Liver (tissue), 8 donors: ENCODE measurements at regions not wholly inside any gene's neighbourhood (a gene's known extent, or its start where the extent isn't known, plus 50 kb on each side); places are given as distances from the start of the nearest gene placed in this dataset.

Experiments
- DNase-seq: peaks from one replicate; pipeline ENCODE4 v3.0.0-alpha.2; 2017; ENCODE audit warnings: low spot score
- H3K27ac ChIP-seq, 2 donors: one replicate each; pipeline ENCODE4 v1.7.0; 2013; ENCODE audit warnings: inconsistent platforms in 2 of 2, low read length in 2 of 2, control low read depth in 1 of 2, low read depth in 1 of 2, mild to moderate bottlenecking in 1 of 2
- H3K27me3 ChIP-seq, 4 donors: one replicate each; pipeline versions ENCODE4 v1.6.1 to v1.7.0; 2013; ENCODE audit warnings: low read length in 3 of 4, inconsistent platforms in 1 of 4, mild to moderate bottlenecking in 1 of 4, moderate library complexity in 1 of 4; ENCODE audit not compliant: control insufficient read depth in 4 of 4, insufficient read depth in 4 of 4
- H3K36me3 ChIP-seq, 4 donors: one replicate each; pipeline versions ENCODE4 v1.6.1 to v1.7.0; 2013; ENCODE audit warnings: low read length in 3 of 4, mild to moderate bottlenecking in 3 of 4, low read depth in 1 of 4, moderate library complexity in 1 of 4; ENCODE audit not compliant: control insufficient read depth in 4 of 4, insufficient read depth in 3 of 4
- H3K4me1 ChIP-seq, 4 donors: one replicate each; pipeline versions ENCODE4 v1.6.1 to v1.7.0; 2013; ENCODE audit warnings: low read length in 3 of 4, mild to moderate bottlenecking in 3 of 4, moderate library complexity in 1 of 4; ENCODE audit not compliant: control insufficient read depth in 4 of 4, insufficient read depth in 4 of 4
- H3K4me3 ChIP-seq, 3 donors: one replicate each; pipeline versions ENCODE4 v1.6.1 to v1.7.0; 2013; ENCODE audit warnings: low read length in 3 of 3, control low read depth in 1 of 3, low read depth in 1 of 3, mild to moderate bottlenecking in 1 of 3
- H3K9ac ChIP-seq, 2 donors: one replicate each; pipeline ENCODE4 v1.7.0; 2013; ENCODE audit warnings: low read length in 2 of 2, mild to moderate bottlenecking in 2 of 2, moderate library complexity in 2 of 2, control low read depth in 1 of 2, low read depth in 1 of 2
- H3K9me3 ChIP-seq, 4 donors: one replicate each; pipeline versions ENCODE4 v1.6.1 to v1.7.0; 2013; ENCODE audit warnings: low read length in 3 of 4; ENCODE audit not compliant: control insufficient read depth in 4 of 4
- ATF3 ChIP-seq: IDR thresholded peaks from 2 replicates; pipeline ENCODE4 v1.6.1; 2016; ENCODE audit warnings: antibody characterized with exemption
- CTCF ChIP-seq: fragments of 150-350 bp; IDR thresholded peaks from 2 replicates; pipeline ENCODE4 v1.5.1; 2017; ENCODE audit warnings: improper control_type of control experiment, low read depth, low read length; ENCODE audit not compliant: missing input control
- EGR1 ChIP-seq, 2 donors: IDR thresholded peaks; 2 replicates each; pipeline ENCODE4 v1.6.1; 2016 to 2018; ENCODE audit warnings: antibody characterized with exemption in 2 of 2, low read depth in 2 of 2
- FOXA1 ChIP-seq: IDR thresholded peaks from 2 replicates; pipeline ENCODE4 v1.6.1; 2016; ENCODE audit warnings: antibody characterized with exemption
- FOXA2 ChIP-seq: IDR thresholded peaks from 2 replicates; pipeline ENCODE4 v1.6.1; 2016; ENCODE audit warnings: antibody characterized with exemption
- GABPA ChIP-seq, 2 donors: IDR thresholded peaks in 1 of 2; conservative IDR thresholded peaks in 1 of 2; 2 replicates each; pipeline ENCODE4 v1.6.1; 2016; ENCODE audit warnings: antibody characterized with exemption in 2 of 2, mild to moderate bottlenecking in 1 of 2, moderate library complexity in 1 of 2
- NR2F2 ChIP-seq: IDR thresholded peaks from 2 replicates; pipeline ENCODE4 v1.6.1; 2016; ENCODE audit warnings: antibody characterized with exemption
- RAD21 ChIP-seq, 2 donors: IDR thresholded peaks; 2 replicates each; pipeline ENCODE4 v1.6.1; 2016; ENCODE audit warnings: antibody characterized with exemption in 2 of 2, mild to moderate bottlenecking in 2 of 2
- RXRA ChIP-seq, 2 donors: IDR thresholded peaks; 2 replicates each; pipeline ENCODE4 v1.6.1; 2017 to 2018; ENCODE audit warnings: antibody characterized with exemption in 2 of 2, mild to moderate bottlenecking in 1 of 2
- TAF1 ChIP-seq: conservative IDR thresholded peaks from 2 replicates; pipeline ENCODE4 v1.6.1; 2016; ENCODE audit warnings: antibody characterized with exemption, mild to moderate bottlenecking
- YY1 ChIP-seq: IDR thresholded peaks from 2 replicates; pipeline ENCODE4 v1.6.1; 2016; ENCODE audit warnings: antibody characterized with exemption, mild to moderate bottlenecking
- WGBS: extraction: QIAGEN DNeasy Blood & Tissue Kit; methylation state at CpG from one replicate; pipeline ENCODE4 v1.1.7; 2013; 5-methylcytosine and 5-hydroxymethylcytosine counted together
- TF ChIP-seq, protein P1 (sequence below): IDR thresholded peaks from 2 replicates; pipeline ENCODE4 v1.6.1; 2016; ENCODE audit warnings: antibody characterized with exemption, mild to moderate bottlenecking
- donor health status: healthy.
- donor health status: healthy.
- donor health status: healthy.
- donor health status: healthy.
- donor health status: healthy.

- no peak for DNase-seq
- H3K36me3 ChIP-seq = no peaks in the 10 kb centered on the region
- H3K9ac ChIP-seq = no peak overlapping the region
- TF ChIP-seq NR2F2 (no peak), RXRA (IDR thresholded peaks at IDR 0.05) (no peak), FOXA1 (no peak), FOXA2 (no peak), GABPA (IDR thresholded peaks at IDR 0.05 in 1 of 2, conservative IDR thresholded peaks at IDR 0.05 in 1 of 2) (no peak), EGR1 (IDR thresholded peaks at IDR 0.05; ENCODE audit: low read depth in 2 of 2) (no peak), RAD21 (IDR thresholded peaks at IDR 0.05) (no peak), YY1 (no peak)
- TF ChIP-seq, protein P1, sequence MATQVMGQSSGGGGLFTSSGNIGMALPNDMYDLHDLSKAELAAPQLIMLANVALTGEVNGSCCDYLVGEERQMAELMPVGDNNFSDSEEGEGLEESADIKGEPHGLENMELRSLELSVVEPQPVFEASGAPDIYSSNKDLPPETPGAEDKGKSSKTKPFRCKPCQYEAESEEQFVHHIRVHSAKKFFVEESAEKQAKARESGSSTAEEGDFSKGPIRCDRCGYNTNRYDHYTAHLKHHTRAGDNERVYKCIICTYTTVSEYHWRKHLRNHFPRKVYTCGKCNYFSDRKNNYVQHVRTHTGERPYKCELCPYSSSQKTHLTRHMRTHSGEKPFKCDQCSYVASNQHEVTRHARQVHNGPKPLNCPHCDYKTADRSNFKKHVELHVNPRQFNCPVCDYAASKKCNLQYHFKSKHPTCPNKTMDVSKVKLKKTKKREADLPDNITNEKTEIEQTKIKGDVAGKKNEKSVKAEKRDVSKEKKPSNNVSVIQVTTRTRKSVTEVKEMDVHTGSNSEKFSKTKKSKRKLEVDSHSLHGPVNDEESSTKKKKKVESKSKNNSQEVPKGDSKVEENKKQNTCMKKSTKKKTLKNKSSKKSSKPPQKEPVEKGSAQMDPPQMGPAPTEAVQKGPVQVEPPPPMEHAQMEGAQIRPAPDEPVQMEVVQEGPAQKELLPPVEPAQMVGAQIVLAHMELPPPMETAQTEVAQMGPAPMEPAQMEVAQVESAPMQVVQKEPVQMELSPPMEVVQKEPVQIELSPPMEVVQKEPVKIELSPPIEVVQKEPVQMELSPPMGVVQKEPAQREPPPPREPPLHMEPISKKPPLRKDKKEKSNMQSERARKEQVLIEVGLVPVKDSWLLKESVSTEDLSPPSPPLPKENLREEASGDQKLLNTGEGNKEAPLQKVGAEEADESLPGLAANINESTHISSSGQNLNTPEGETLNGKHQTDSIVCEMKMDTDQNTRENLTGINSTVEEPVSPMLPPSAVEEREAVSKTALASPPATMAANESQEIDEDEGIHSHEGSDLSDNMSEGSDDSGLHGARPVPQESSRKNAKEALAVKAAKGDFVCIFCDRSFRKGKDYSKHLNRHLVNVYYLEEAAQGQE = no peak
- H3K27ac ChIP-seq = no peak overlapping the region
- H3K9me3 ChIP-seq = peaks cover 0 to 12% (median 4%) of the 10 kb centered on the region in 4 donors
- peaks cover 0 to 12% (median 2%) of the 10 kb centered on the region in 4 donors for H3K27me3 ChIP-seq
- no peak overlapping the region for H3K4me3 ChIP-seq
- H3K4me1 ChIP-seq = no peaks in the 10 kb centered on the region
Observed at GRCh38 chr17:69960755-69961154, 114.3 kb upstream of the KCNJ16 start.

DNA sequence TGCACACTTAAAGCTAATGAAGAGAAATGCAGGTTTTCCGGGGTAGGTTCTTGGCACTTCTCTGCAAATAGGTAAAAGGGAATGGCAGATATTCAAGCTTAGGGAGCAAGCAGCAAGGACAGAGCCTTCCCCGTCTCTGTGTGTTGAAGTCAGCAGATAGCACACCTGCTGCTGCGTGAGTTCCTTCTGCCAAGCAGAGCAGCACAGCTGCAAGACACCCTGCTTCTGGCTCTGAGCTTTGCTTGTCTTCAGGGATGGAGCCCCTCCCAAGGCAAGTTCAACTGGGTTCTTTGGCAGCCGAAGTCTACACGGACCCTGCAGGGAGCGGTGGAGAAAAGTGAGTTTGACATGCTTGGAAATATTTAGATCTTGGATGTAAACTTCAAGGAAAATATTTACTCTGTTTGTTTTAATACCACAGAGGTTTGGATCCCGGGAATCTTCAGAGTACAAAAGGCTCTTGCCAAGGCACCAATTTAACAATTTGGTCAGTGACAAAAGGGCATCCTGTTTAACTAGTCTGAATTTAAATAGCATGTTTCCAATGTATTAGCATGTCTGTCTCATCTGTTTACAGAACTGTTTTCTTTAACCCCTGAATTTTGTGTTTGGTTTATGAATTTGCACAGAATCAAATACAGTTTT, 113.4 kb upstream of the KCNJ16 start:
- Histone ChIP-seq H3K9ac (no peak overlapping the region), H3K4me3 (no peak overlapping the region), H3K4me1 (no peaks in the 10 kb centered on the region), H3K36me3 (no peaks in the 10 kb centered on the region), H3K9me3 (peaks cover 0 to 12% (median 4%) of the 10 kb centered on the region in 4 donors), H3K27me3 (peaks cover 0 to 12% (median 2%) of the 10 kb centered on the region in 4 donors), H3K27ac (no peak overlapping the region)
- TF ChIP-seq YY1 = no peak
- TF ChIP-seq NR2F2 = no peak
- no peak for TF ChIP-seq RAD21 (IDR thresholded peaks at IDR 0.05)
- no peak for TF ChIP-seq ATF3
- no peak for TF ChIP-seq FOXA1
- TF ChIP-seq TAF1 = no peak
- no peak for TF ChIP-seq GABPA (IDR thresholded peaks at IDR 0.05 in 1 of 2, conservative IDR thresholded peaks at IDR 0.05 in 1 of 2)
- no peak for TF ChIP-seq FOXA2
- TF ChIP-seq EGR1 (IDR thresholded peaks at IDR 0.05; ENCODE audit: low read depth in 2 of 2) = no peak
- TF ChIP-seq CTCF = no peak
- TF ChIP-seq, protein P1 = no peak
- 41% methylated on average over 7 of the region's 7 CpGs for WGBS
- no peak for DNase-seq
